Upper lobe of left lung (tissue), 6 donors: ENCODE measurements at regions not wholly inside any gene's neighbourhood (a gene's known extent, or its start where the extent isn't known, plus 50 kb on each side); places are given as distances from the start of the nearest gene placed in this dataset.
A peak's percentile ranks its signal among the peaks of the same experiment; 100 is the strongest.

Experiments
- ATAC-seq, 2 donors: fragments of 200-7000 bp; cut with Tn5 transposase; one replicate each; pipeline ENCODE4 v1.9.1; 2022; ENCODE audit warnings: mild to moderate bottlenecking in 2 of 2, moderate library complexity in 2 of 2; ENCODE audit not compliant: low FRiP score in 2 of 2
- DNase-seq, 2 donors: peaks; one replicate each; pipeline ENCODE4 v3.0.0-alpha.2; 2019 to 2020
- H3K27ac ChIP-seq, 4 donors: fragments of 200-600 bp; sonication (generic); one replicate each; pipeline ENCODE4 v1.5.1; 2016 to 2019
- H3K27me3 ChIP-seq, 4 donors: fragments of 200-600 bp; sonication (generic); one replicate each; pipeline ENCODE4 v1.5.1; 2017 to 2019
- H3K36me3 ChIP-seq, 4 donors: fragments of 200-600 bp; sonication (generic); one replicate each; pipeline ENCODE4 v1.5.1; 2016 to 2019
- H3K4me1 ChIP-seq, 4 donors: fragments of 200-600 bp; sonication (generic); one replicate each; pipeline ENCODE4 v1.5.1; 2018 to 2019
- H3K4me3 ChIP-seq, 4 donors: fragments of 200-600 bp; sonication (generic); one replicate each; pipeline ENCODE4 v1.5.1; 2017 to 2019; ENCODE audit warnings: mild to moderate bottlenecking in 2 of 4, moderate library complexity in 1 of 4
- H3K9me3 ChIP-seq, 4 donors: fragments of 200-600 bp; sonication (generic); one replicate each; pipeline ENCODE4 v1.5.1; 2018 to 2019
- CTCF ChIP-seq, 6 experiments: fragments of 450-650 bp in 4 of 6; fragments of 200-600 bp in 2 of 6; sonication (generic) in 2 of 6; IDR thresholded peaks; one replicate each; pipeline ENCODE4 v1.5.1; 2016 to 2019; ENCODE audit warnings: antibody characterized with exemption in 6 of 6
- EP300 ChIP-seq, 4 donors: sonication (generic); formaldehyde crosslinking; IDR thresholded peaks; one replicate each; pipeline ENCODE4 v1.5.1; 2017; ENCODE audit warnings: antibody characterized with exemption in 4 of 4, control low read depth in 2 of 4
- POLR2A ChIP-seq, 4 donors: fragments of 450-650 bp; IDR thresholded peaks; one replicate each; pipeline ENCODE4 v1.5.1; 2016 to 2017; ENCODE audit warnings: antibody characterized with exemption in 4 of 4, mild to moderate bottlenecking in 2 of 4
- POLR2AphosphoS5 ChIP-seq, 2 donors: sonication (generic); formaldehyde crosslinking; IDR thresholded peaks; one replicate each; pipeline ENCODE4 v1.5.1; 2017; ENCODE audit warnings: antibody characterized with exemption in 2 of 2
- whole genome bisulfite sequencing, 2 donors: methylation state at CpG; one replicate each; pipeline ENCODE4 v1.1.5; 2017 to 2018; 5-methylcytosine and 5-hydroxymethylcytosine counted together
- donor health status: DM: no; HTN: no; CAD: no; lungs with moderate emphysema.
- donor health status: DM: no; HTN: yes; CAD: no; lungs with severe emphysema.

DNA sequence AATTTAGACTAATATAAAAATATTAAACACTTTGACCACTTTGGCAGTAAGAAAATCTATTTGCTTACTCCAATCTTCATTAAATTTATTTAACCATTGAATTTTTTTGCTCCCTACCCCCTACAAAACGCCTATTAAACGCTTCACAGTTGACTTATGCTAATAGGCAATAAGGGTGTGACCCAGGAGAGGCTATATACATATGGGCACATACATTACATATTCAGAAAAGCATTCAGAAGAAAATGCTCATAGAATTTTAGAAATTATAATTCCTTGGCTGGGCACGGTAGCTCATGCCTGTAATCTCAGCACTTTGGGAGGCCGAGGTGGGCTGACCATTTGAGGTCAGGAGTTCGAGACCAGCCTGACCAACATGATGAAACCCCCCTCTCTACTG lies 95.6 kb upstream of the STARD13 start:
- peaks cover 0 to 7% (median 0%) of the 10 kb centered on the region in 4 donors for H3K4me1 ChIP-seq
- 96% methylated on average over 5 of the region's 5 CpGs for WGBS, 2 donors
- H3K9me3 ChIP-seq, result no peaks in the 10 kb centered on the region
- no peak for ATAC-seq
- H3K27ac ChIP-seq, result no peak overlapping the region
- no peak for TF ChIP-seq EP300 (IDR thresholded peaks at IDR 0.05)
- TF ChIP-seq CTCF (IDR thresholded peaks at IDR 0.05), result no peak
- no peak for TF ChIP-seq POLR2A (IDR thresholded peaks at IDR 0.05)
- TF ChIP-seq POLR2AphosphoS5 (IDR thresholded peaks at IDR 0.05), result no peak
- DNase-seq, result no peak
- H3K36me3 ChIP-seq, result no peaks in the 10 kb centered on the region
- no peak overlapping the region for H3K4me3 ChIP-seq
- no peaks in the 10 kb centered on the region for H3K27me3 ChIP-seq

- H3K27ac ChIP-seq, result no peak overlapping the region
- WGBS, 2 donors, result 95 to 96% methylated on average over 8 of the region's 8 CpGs
- H3K36me3 ChIP-seq, result no peaks in the 10 kb centered on the region
- TF ChIP-seq EP300 (IDR thresholded peaks at IDR 0.05) (no peak), CTCF (IDR thresholded peaks at IDR 0.05) (no peak), POLR2AphosphoS5 (IDR thresholded peaks at IDR 0.05) (no peak), POLR2A (IDR thresholded peaks at IDR 0.05) (no peak)
- ATAC-seq, result no peak
- H3K27me3 ChIP-seq, result no peaks in the 10 kb centered on the region
- H3K9me3 ChIP-seq, result no peaks in the 10 kb centered on the region
- H3K4me1 ChIP-seq, result peaks cover 0 to 7% (median 0%) of the 10 kb centered on the region in 4 donors
- no peak overlapping the region for H3K4me3 ChIP-seq
- no peak for DNase-seq
Observed at GRCh38 chr13:33381906-33382305, 96.4 kb upstream of the STARD13 start.

GRCh38 chr13:33383724-33384577 lies 98.4 kb upstream of the STARD13 start:
- TF ChIP-seq EP300 (IDR thresholded peaks at IDR 0.05) (no peak), POLR2AphosphoS5 (IDR thresholded peaks at IDR 0.05) (no peak), CTCF (IDR thresholded peaks at IDR 0.05) (no peak), POLR2A (IDR thresholded peaks at IDR 0.05) (no peak)
- Histone ChIP-seq H3K4me1 (peaks cover 0 to 7% (median 0%) of the 10 kb centered on the region in 4 donors), H3K27ac (no peak overlapping the region), H3K4me3 (no peak overlapping the region), H3K9me3 (no peaks in the 10 kb centered on the region), H3K27me3 (no peaks in the 10 kb centered on the region), H3K36me3 (no peaks in the 10 kb centered on the region)
- ATAC-seq (no peak), DNase-seq (no peak)
- 60 to 62% methylated on average over 12 of the region's 12 CpGs for WGBS, 2 donors

GRCh38 chr13:33388286-33388998 lies 102.9 kb upstream of the STARD13 start:
- Histone ChIP-seq H3K9me3 (no peaks in the 10 kb centered on the region), H3K4me3 (no peak overlapping the region), H3K27me3 (no peaks in the 10 kb centered on the region), H3K27ac (no peak overlapping the region), H3K4me1 (peaks cover 0 to 7% (median 0%) of the 10 kb centered on the region in 4 donors), H3K36me3 (no peaks in the 10 kb centered on the region)
- no peak for DNase-seq
- peak in 1 of 2 donors; percentile 35 for ATAC-seq
- WGBS, 2 donors, result 82 to 83% methylated on average over 8 of the region's 8 CpGs
- TF ChIP-seq POLR2A (IDR thresholded peaks at IDR 0.05), result no peak
- no peak for TF ChIP-seq CTCF (IDR thresholded peaks at IDR 0.05)
- TF ChIP-seq EP300 (IDR thresholded peaks at IDR 0.05), result no peak
- TF ChIP-seq POLR2AphosphoS5 (IDR thresholded peaks at IDR 0.05), result no peak
